ENCODE measurements at regions not wholly inside any gene's neighbourhood (a gene's known extent, or its start where the extent isn't known, plus 50 kb on each side); places are given as distances from the start of the nearest gene placed in this dataset.

GRCh38 chr11:80327956-80328614 is 887.3 kb upstream of the TENM4 start:
- Mint-ChIP-seq H3K27ac (no peak overlapping the region), H3K36me3 (ENCODE audit: insufficient read depth) (no peaks in the 10 kb centered on the region), H3K9me3 (ENCODE audit: low read depth) (no peaks in the 10 kb centered on the region), H3K27me3 (peaks cover 7% of the 10 kb centered on the region), H3K4me1 (ENCODE audit: low read depth) (no peaks in the 10 kb centered on the region), H3K4me3 (ENCODE audit: low read depth) (no peak overlapping the region)
- no peak for DNase-seq (ENCODE audit: low spot score, unreplicated experiment)
- TF ChIP-seq CTCF (IDR thresholded peaks at IDR 0.05; ENCODE audit: unreplicated experiment), result no peak

- Mint-ChIP-seq H3K36me3 (ENCODE audit: insufficient read depth) (no peaks in the 10 kb centered on the region), H3K27me3 (no peaks in the 10 kb centered on the region), H3K4me3 (ENCODE audit: low read depth) (no peak overlapping the region), H3K4me1 (ENCODE audit: low read depth) (peaks cover 5% of the 10 kb centered on the region), H3K9me3 (ENCODE audit: low read depth) (no peaks in the 10 kb centered on the region), H3K27ac (no peak overlapping the region)
- TF ChIP-seq CTCF (IDR thresholded peaks at IDR 0.05; ENCODE audit: unreplicated experiment), result no peak
- DNase-seq (ENCODE audit: low spot score, unreplicated experiment), result no peak
Observed at GRCh38 chr11:80321786-80322185, 881.0 kb upstream of the TENM4 start.

- TF ChIP-seq CTCF (IDR thresholded peaks at IDR 0.05; ENCODE audit: unreplicated experiment), result no peak
- Mint-ChIP-seq H3K9me3 (ENCODE audit: low read depth) (no peaks in the 10 kb centered on the region), H3K27ac (no peak overlapping the region), H3K4me1 (ENCODE audit: low read depth) (peaks cover 5% of the 10 kb centered on the region), H3K27me3 (no peaks in the 10 kb centered on the region), H3K36me3 (ENCODE audit: insufficient read depth) (no peaks in the 10 kb centered on the region), H3K4me3 (ENCODE audit: low read depth) (no peak overlapping the region)
- DNase-seq (ENCODE audit: low spot score, unreplicated experiment), result no peak
Observed at GRCh38 chr11:80320765-80321164, 879.9 kb upstream of the TENM4 start.

GRCh38 chr11:80320226-80320625 is 879.4 kb upstream of the TENM4 start:
- Mint-ChIP-seq H3K4me3 (ENCODE audit: low read depth) (no peak overlapping the region), H3K9me3 (ENCODE audit: low read depth) (no peaks in the 10 kb centered on the region), H3K36me3 (ENCODE audit: insufficient read depth) (no peaks in the 10 kb centered on the region), H3K27me3 (no peaks in the 10 kb centered on the region), H3K4me1 (ENCODE audit: low read depth) (peaks cover 5% of the 10 kb centered on the region), H3K27ac (no peak overlapping the region)
- TF ChIP-seq CTCF (IDR thresholded peaks at IDR 0.05; ENCODE audit: unreplicated experiment), result no peak
- DNase-seq (ENCODE audit: low spot score, unreplicated experiment), result no peak

GRCh38 chr11:80317612-80318011 is 876.8 kb upstream of the TENM4 start:
- H3K27ac Mint-ChIP-seq, result no peak overlapping the region

More at GRCh38 chr11:80317612-80318011, 876.8 kb upstream of the TENM4 start:
- Mint-ChIP-seq H3K4me3 (ENCODE audit: low read depth) (no peak overlapping the region), H3K4me1 (ENCODE audit: low read depth) (peaks cover 5% of the 10 kb centered on the region), H3K36me3 (ENCODE audit: insufficient read depth) (no peaks in the 10 kb centered on the region), H3K9me3 (ENCODE audit: low read depth) (no peaks in the 10 kb centered on the region), H3K27me3 (no peaks in the 10 kb centered on the region)
- TF ChIP-seq CTCF (IDR thresholded peaks at IDR 0.05; ENCODE audit: unreplicated experiment), result no peak
- DNase-seq (ENCODE audit: low spot score, unreplicated experiment), result no peak

All from progenitor cell of endocrine pancreas (in vitro differentiated cells).